Cardiac muscle cell (in vitro differentiated cells and primary cell): ENCODE measurements at regions not wholly inside any gene's neighbourhood (a gene's known extent, or its start where the extent isn't known, plus 50 kb on each side); places are given as distances from the start of the nearest gene placed in this dataset.

Source experiments
- DNase-seq, 2 donors: peaks; one replicate each; pipeline versions ENCODE4 v3.0.0 to v3.0.0-alpha.2; 2010 to 2017; ENCODE audit warnings: low read depth in 1 of 2, low spot score in 1 of 2
- H3K27ac ChIP-seq: fragments of 200-600 bp; sonication (generic); 2 replicates; pipeline ENCODE4 v1.5.1; 2016
- H3K27me3 ChIP-seq: fragments of 200-600 bp; sonication (generic); 2 replicates; pipeline ENCODE4 v1.6.0; 2016; ENCODE audit warnings: control low read depth
- H3K36me3 ChIP-seq: fragments of 200-600 bp; sonication (generic); 2 replicates; pipeline ENCODE4 v1.5.1; 2016; ENCODE audit warnings: control low read depth
- H3K4me1 ChIP-seq: fragments of 200-600 bp; sonication (generic); 2 replicates; pipeline ENCODE4 v1.8.1; 2017; ENCODE audit warnings: low read depth, mild to moderate bottlenecking, mixed run types
- H3K4me3 ChIP-seq: fragments of 200-600 bp; sonication (generic); 2 replicates; pipeline ENCODE4 v1.5.1; 2016; ENCODE audit warnings: mild to moderate bottlenecking
- H3K9me3 ChIP-seq: fragments of 200-600 bp; sonication (generic); 2 replicates; pipeline ENCODE4 v1.5.1; 2017; ENCODE audit warnings: low read depth, mild to moderate bottlenecking, control low read depth
- TF ChIP-seq, protein P1 (sequence below): IDR thresholded peaks from 2 replicates; pipeline ENCODE4 v1.5.1; 2012; ENCODE audit warnings: low read depth, mild to moderate bottlenecking, low read length

GRCh38 chr21:15522148-15522547 is 207.6 kb upstream of the USP25 start:
- no peaks in the 10 kb centered on the region for H3K9me3 ChIP-seq
- H3K36me3 ChIP-seq, result no peaks in the 10 kb centered on the region
- no peak overlapping the region for H3K4me3 ChIP-seq
- H3K27ac ChIP-seq, result no peak overlapping the region
- no peak for DNase-seq
- TF ChIP-seq, protein P1, sequence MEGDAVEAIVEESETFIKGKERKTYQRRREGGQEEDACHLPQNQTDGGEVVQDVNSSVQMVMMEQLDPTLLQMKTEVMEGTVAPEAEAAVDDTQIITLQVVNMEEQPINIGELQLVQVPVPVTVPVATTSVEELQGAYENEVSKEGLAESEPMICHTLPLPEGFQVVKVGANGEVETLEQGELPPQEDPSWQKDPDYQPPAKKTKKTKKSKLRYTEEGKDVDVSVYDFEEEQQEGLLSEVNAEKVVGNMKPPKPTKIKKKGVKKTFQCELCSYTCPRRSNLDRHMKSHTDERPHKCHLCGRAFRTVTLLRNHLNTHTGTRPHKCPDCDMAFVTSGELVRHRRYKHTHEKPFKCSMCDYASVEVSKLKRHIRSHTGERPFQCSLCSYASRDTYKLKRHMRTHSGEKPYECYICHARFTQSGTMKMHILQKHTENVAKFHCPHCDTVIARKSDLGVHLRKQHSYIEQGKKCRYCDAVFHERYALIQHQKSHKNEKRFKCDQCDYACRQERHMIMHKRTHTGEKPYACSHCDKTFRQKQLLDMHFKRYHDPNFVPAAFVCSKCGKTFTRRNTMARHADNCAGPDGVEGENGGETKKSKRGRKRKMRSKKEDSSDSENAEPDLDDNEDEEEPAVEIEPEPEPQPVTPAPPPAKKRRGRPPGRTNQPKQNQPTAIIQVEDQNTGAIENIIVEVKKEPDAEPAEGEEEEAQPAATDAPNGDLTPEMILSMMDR, result no peak
- no peaks in the 10 kb centered on the region for H3K27me3 ChIP-seq
- H3K4me1 ChIP-seq, result no peaks in the 10 kb centered on the region

GRCh38 chr21:15524855-15525254 is 204.9 kb upstream of the USP25 start:
- DNase-seq, result no peak
- H3K4me3 ChIP-seq, result no peak overlapping the region
- H3K9me3 ChIP-seq, result no peaks in the 10 kb centered on the region
- H3K27ac ChIP-seq, result no peak overlapping the region
- H3K36me3 ChIP-seq, result no peaks in the 10 kb centered on the region
- H3K4me1 ChIP-seq, result no peaks in the 10 kb centered on the region
- TF ChIP-seq, protein P1, result no peak
- H3K27me3 ChIP-seq, result no peaks in the 10 kb centered on the region

DNA sequence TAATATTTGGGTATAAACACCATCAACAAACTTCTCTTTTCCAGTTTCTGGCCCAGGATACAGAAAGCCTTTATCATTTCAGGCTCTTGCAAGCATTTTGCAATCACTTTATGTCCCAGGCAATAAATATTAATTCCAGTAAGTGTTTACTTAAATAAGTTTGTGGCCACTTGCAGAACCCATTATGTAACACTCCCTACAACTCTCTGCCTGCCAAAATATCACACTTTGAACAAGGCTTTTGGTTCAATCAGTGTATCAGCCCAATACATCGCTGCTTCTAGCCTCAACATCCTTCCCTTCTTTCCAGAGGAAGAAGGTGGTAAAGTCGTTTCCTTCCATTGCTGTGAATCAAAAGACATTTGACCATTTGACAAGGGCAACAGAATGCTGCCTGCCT is 203.0 kb upstream of the USP25 start:
- Histone ChIP-seq H3K27ac (no peak overlapping the region), H3K36me3 (no peaks in the 10 kb centered on the region), H3K9me3 (no peaks in the 10 kb centered on the region), H3K27me3 (no peaks in the 10 kb centered on the region), H3K4me3 (no peak overlapping the region), H3K4me1 (no peaks in the 10 kb centered on the region)
- TF ChIP-seq, protein P1, result no peak
- no peak for DNase-seq

GRCh38 chr21:15528346-15528745 is 201.4 kb upstream of the USP25 start:
- H3K27me3 ChIP-seq, result no peaks in the 10 kb centered on the region

DNA sequence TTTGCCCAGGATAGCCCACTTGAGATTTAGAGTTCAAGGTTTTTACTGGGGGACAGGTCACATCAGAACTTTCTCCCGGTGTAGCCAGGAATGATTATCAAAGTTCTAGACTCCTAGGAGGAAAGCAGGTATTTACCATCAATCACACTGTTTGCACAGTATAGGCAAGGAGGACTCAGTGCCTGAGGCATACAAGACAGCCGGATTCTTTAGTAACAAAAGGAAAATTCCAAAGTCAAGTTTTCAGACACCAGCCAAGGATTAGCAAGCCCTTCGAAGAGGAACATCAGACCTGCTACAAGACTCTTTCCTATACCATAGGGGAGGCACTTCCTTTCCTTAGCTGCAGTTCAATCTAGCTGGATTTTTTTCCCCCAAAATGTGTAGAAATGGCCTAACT is 197.8 kb upstream of the USP25 start:
- H3K36me3 ChIP-seq, result no peaks in the 10 kb centered on the region
- TF ChIP-seq, protein P1, result no peak

More at GRCh38 chr21:15528346-15528745, 201.4 kb upstream of the USP25 start:
- Histone ChIP-seq H3K9me3 (no peaks in the 10 kb centered on the region), H3K36me3 (no peaks in the 10 kb centered on the region), H3K4me1 (no peaks in the 10 kb centered on the region), H3K4me3 (no peak overlapping the region), H3K27ac (no peak overlapping the region)
- TF ChIP-seq, protein P1, result no peak
- DNase-seq, result no peak

DNA sequence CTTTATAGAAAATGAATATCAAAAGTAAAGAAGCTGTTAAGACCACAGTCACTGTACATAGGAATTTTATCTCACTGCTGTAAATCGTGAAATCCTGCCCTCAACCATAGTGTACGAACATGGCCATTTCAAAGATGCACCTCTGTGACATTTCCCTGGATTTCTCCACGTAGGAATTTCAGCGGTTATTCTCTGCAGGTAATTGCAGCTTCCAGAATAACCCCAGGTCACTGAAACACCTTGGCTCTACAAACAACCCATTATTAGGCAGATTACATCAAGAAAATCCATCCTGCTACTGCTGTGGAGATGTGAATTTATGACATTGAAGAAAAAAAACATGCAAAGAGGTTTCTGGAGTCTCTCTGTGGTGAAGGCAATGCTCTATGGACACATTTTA is 196.2 kb upstream of the USP25 start:
- Histone ChIP-seq H3K9me3 (no peaks in the 10 kb centered on the region), H3K36me3 (no peaks in the 10 kb centered on the region), H3K27ac (no peak overlapping the region), H3K27me3 (no peaks in the 10 kb centered on the region), H3K4me3 (no peak overlapping the region), H3K4me1 (no peaks in the 10 kb centered on the region)
- DNase-seq, result no peak
- TF ChIP-seq, protein P1, result no peak

More for the DNA sequence above, 197.8 kb upstream of the USP25 start:
- Histone ChIP-seq H3K27me3 (no peaks in the 10 kb centered on the region), H3K4me1 (no peaks in the 10 kb centered on the region), H3K27ac (no peak overlapping the region), H3K9me3 (no peaks in the 10 kb centered on the region), H3K4me3 (no peak overlapping the region)
- no peak for DNase-seq
